Loucy (cell line): ENCODE measurements at regions not wholly inside any gene's neighbourhood (a gene's known extent, or its start where the extent isn't known, plus 50 kb on each side); places are given as distances from the start of the nearest gene placed in this dataset.

Experiments
- EZH2phosphoT487 ChIP-seq: fragments of 200-600 bp; IDR thresholded peaks from 2 replicates; pipeline ENCODE4 v1.6.1; 2018; ENCODE audit warnings: antibody characterized with exemption, mild to moderate bottlenecking, moderate library complexity, borderline replicate concordance
- TF ChIP-seq, protein P1 (sequence below): fragments of 200-600 bp; sonication (generic); conservative IDR thresholded peaks from 2 replicates; pipeline ENCODE4 v1.5.1; 2014; ENCODE audit warnings: mild to moderate bottlenecking, antibody characterized with exemption, low read length

DNA sequence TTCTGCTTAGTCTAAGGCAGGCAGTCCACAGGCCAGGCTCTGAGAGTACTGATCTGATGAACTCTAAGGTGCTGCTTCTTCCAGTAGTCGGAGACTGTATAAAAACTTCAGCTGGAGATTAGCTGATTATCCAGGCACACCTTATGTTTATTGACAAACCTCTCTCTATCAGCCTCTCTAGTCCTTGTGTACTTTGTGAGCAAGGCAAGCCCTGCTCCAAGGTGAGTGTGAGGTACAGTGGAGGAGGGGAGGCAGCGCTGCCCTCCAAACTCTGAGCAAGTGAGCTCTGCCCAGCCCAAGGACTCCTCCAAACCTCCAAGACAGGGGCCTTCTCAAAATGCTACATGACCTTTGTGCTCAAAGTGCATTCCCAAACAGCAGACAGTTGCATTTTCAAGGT, 95.9 kb upstream of the CDKN3 start:
- TF ChIP-seq, protein P1, sequence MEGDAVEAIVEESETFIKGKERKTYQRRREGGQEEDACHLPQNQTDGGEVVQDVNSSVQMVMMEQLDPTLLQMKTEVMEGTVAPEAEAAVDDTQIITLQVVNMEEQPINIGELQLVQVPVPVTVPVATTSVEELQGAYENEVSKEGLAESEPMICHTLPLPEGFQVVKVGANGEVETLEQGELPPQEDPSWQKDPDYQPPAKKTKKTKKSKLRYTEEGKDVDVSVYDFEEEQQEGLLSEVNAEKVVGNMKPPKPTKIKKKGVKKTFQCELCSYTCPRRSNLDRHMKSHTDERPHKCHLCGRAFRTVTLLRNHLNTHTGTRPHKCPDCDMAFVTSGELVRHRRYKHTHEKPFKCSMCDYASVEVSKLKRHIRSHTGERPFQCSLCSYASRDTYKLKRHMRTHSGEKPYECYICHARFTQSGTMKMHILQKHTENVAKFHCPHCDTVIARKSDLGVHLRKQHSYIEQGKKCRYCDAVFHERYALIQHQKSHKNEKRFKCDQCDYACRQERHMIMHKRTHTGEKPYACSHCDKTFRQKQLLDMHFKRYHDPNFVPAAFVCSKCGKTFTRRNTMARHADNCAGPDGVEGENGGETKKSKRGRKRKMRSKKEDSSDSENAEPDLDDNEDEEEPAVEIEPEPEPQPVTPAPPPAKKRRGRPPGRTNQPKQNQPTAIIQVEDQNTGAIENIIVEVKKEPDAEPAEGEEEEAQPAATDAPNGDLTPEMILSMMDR, result no peak
- TF ChIP-seq EZH2phosphoT487, result no peak
